HG03175 (cell line): ENCODE measurements at regions not wholly inside any gene's neighbourhood (a gene's known extent, or its start where the extent isn't known, plus 50 kb on each side); places are given as distances from the start of the nearest gene placed in this dataset.

ENCODE experiments used
- ATAC-seq: cut with Tn5 transposase; IDR thresholded peaks from one replicate; pipeline ENCODE4 v1.9.1; 2021; ENCODE audit warnings: mild to moderate bottlenecking, moderate library complexity; ENCODE audit not compliant: unreplicated experiment

GRCh38 chr3:117366574-117366973 is 657.0 kb downstream of the TUSC7 start:
- peak; percentile 74 for ATAC-seq

DNA sequence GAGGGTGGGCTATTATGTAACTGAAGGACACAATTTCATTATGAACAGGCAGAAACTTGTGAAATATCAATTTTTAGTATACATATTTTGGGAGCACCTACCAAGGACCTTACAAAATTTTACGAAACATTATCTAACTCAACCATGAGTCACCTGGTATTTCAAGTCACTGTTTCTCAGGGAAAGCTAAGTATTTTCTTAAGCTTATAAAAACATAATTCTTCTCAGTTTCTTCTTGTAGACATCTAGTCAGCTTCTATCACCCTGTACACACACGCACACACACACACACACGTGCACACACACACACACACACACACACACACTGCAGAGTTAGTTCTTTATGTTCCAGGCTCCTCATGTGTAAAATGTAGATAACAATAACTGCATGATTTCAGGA is 658.3 kb downstream of the TUSC7 start:
- ATAC-seq, result no peak

GRCh38 chr3:117380631-117381030 is 671.1 kb downstream of the TUSC7 start:
- ATAC-seq, result no peak

DNA sequence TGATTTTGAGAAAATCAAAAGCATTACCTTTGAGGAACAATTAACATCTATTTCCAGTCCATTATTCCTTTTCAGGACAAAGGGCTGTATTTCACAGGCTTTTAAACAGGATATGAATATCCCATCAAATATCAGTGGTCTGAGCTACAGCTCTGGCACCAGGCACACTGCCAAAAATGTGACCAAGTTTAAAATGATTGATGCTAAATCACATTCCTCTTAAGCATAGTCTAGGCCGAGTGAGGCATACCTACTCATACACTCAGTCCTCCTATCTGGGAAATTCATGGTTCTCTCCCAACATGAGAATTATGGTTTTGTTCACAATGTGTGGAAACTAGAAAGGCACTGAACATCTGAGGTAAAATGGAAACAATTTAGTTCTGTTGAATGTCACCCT is 683.5 kb downstream of the TUSC7 start:
- ATAC-seq, result no peak

DNA sequence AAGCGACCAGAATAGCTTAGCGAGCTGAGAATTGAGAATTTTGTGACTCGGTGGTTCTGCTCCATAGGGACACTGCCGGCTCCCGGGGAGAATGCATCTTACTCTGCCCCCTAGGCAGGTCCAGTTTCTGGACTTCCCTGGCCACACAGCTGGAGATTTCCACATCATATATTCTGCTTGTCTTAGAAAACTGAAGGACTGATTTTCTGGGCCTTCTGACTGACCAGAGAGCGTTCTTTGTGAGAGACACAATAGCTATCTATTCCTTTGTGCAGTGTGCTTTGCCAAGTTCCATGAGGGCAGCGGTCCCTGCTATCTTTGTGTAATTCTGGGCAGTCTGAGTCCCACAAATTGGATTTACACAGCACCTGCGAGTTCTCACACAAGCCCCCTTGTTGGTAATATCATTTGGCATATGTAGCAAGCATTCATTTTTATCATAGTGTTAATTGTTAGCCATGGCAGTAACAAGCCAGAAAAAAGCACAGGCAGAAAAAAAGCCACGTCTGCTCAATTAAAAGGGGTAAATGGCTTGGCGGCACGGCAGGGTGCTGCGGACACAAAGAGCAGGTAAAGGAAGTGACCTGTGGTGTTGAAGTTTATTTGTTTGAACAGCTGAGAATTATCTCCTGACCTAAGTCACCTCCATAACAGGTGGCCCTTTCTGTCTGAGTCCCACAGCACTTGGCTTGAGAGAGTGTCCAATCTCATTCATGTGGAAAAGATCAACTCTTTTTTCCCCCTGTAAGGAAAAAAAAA is 688.7 kb downstream of the TUSC7 start:
- no peak for ATAC-seq

DNA sequence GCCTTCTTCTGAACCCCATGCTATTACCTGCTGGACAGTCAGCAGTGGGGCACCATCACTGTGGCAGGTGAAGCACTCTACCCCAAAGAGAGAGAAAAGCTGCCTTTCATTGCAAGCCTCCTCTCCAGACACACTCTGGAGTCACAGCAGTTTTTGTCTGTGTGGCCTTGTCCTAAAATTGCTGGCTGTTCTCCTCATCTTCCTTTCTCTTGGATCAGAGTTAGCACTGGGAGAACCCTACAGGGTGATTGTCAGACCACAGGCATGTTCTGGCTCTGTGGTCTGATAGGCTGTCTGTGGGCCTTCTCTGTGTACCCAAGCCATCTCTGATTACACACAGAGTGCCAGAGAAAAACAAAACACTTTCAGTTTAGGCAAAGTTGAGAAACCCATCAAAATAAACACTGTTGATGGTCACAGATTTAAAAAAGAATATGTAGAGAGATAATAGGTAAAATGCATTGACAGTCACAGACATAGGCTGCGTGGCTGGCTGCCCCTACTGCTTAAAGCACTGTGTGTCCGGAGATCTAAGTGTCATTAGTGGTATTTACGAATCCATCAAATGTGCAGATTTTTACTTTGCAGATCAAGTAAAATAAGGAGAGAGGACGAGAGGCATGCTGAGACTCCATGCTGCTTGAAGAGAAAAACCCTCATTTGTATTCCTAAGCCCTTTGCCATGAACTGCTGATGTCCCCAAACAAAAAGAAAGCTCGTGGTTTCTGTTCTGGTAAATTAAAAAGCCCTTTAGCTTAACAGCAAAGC is 689.9 kb downstream of the TUSC7 start:
- no peak for ATAC-seq

GRCh38 chr3:117400303-117400702 is 690.7 kb downstream of the TUSC7 start:
- no peak for ATAC-seq

GRCh38 chr3:117404141-117404540 is 694.6 kb downstream of the TUSC7 start:
- no peak for ATAC-seq

DNA sequence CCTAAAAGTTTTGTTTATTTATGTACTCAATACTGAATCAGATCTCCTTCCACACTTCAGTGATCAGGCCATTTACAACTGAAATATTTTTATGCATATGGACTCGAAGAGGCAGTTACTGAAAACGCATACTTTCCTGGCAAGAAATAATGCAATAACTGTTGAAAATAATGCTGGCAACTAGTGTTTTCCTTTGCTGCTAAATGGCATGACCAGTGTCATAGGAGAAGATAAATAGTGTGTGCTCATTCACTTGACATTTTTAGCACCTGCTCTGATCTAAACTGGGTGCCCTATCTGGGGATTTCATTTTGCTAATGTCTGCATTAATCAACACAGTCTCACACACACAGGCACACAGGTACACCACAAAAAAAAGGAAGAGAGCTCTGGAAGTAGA is 695.2 kb downstream of the TUSC7 start:
- ATAC-seq, result no peak

DNA sequence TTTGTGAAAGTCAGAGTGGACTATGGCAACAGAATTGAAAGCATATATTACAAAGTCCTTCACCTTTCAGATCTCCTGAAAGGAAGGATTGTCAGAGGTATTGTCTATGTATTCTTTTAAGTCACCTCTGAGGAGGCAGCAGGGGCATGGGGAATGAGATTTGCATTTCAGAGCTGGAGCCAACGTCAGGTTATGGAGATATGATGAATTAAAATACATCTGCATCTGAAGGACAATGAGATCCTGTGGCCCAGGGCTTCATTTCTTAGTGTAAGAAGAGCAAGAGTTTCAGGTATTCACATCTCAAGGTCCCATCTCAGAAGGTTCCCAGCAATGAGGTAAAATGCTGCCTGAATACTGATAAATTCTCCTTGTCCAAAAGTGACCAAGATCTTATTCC is 695.8 kb downstream of the TUSC7 start:
- no peak for ATAC-seq

GRCh38 chr3:117407317-117407716 is 697.7 kb downstream of the TUSC7 start:
- peak; percentile 86 for ATAC-seq

DNA sequence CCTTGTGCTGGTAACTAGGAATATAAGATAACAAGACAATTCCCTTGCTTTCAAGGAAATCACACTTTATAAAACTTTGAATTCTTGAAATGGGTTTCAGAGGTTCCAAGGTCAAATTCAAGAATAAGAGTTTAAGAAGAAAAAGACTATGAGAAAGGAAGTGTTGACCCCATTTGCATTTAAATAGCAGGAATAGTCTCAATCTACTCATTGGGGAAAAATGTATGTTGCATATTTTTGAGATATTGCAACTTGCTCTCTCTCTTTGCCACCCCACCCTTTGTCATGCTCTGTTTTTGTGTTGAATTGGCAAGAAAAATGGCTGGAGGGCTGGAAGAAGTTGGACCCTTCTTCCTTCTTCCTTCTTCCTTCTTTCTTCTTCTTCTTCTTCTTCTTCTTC is 699.2 kb downstream of the TUSC7 start:
- ATAC-seq, result no peak

- no peak for ATAC-seq
Measured at GRCh38 chr3:117409256-117409655, 699.7 kb downstream of the TUSC7 start.

- no peak for ATAC-seq
Measured at GRCh38 chr3:117409701-117410459, 700.3 kb downstream of the TUSC7 start.

- ATAC-seq, result no peak
Measured at GRCh38 chr3:117411971-117412370, 702.4 kb downstream of the TUSC7 start.

- no peak for ATAC-seq
Measured at GRCh38 chr3:117417411-117417810, 707.8 kb downstream of the TUSC7 start.

GRCh38 chr3:117427081-117427480 is 717.5 kb downstream of the TUSC7 start:
- ATAC-seq, result no peak

GRCh38 chr3:117433427-117433826 is 723.8 kb downstream of the TUSC7 start:
- ATAC-seq, result no peak

- ATAC-seq, result no peak
Measured at GRCh38 chr3:117434661-117435412, 725.3 kb downstream of the TUSC7 start.

DNA sequence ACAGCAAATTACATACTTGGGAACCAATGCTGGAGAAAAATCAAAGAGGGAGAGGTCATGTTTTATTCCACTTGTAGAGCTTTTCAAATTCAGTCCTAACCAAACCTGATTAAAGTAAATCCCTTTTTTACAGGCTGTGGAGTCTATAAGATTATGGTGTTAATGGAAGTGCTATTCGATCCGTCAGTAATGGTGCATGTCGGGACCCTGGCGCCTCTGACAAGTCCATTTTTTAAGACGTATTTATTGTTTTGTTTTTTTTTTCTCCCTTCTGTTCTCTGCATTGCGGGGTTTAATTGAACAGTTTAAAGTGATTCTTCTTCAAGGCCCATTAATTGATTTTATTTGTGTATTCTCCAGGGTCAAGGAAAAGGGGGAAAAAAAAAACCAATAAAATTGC is 725.9 kb downstream of the TUSC7 start:
- ATAC-seq, result no peak

DNA sequence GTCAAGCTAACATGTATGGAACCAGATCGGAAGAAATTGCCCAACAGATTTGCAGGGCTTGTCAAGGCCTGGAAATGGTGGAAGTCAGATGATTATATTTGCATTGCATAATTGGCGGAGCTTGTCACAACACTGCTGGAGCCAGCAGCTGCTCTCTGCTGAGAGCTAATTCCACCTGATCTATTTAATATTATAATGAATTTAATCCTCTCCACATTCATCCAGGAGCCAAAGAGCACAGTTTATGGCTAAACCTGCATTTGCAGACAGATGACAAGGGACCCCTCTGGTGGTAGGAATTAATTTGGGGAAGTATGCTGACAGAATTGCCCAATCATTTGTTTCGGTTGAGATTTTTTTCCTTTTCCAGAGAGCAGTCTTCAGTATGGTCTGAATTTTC is 730.2 kb downstream of the TUSC7 start:
- no peak for ATAC-seq
